Testis (tissue), 2 donors: ENCODE measurements at regions not wholly inside any gene's neighbourhood (a gene's known extent, or its start where the extent isn't known, plus 50 kb on each side); places are given as distances from the start of the nearest gene placed in this dataset.

Experiments
- DNase-seq: peaks from one replicate; pipeline ENCODE4 v3.0.0-alpha.2; 2019
- H3K27ac ChIP-seq, 2 donors: fragments of 200-600 bp; sonication (generic); one replicate each; pipeline ENCODE4 v1.5.1; 2019
- H3K27me3 ChIP-seq: fragments of 200-600 bp; sonication (generic); one replicate; pipeline ENCODE4 v1.5.1; 2019
- H3K36me3 ChIP-seq: fragments of 200-600 bp; sonication (generic); one replicate; pipeline ENCODE4 v1.5.1; 2017; ENCODE audit warnings: low read depth; ENCODE audit errors: missing control alignments
- H3K4me1 ChIP-seq: fragments of 200-600 bp; sonication (generic); one replicate; pipeline ENCODE4 v1.5.1; 2019
- H3K4me3 ChIP-seq, 2 donors: fragments of 200-600 bp; sonication (generic); one replicate each; pipeline ENCODE4 v1.5.1; 2017 to 2019
- H3K9me3 ChIP-seq: fragments of 200-600 bp; sonication (generic); one replicate; pipeline ENCODE4 v1.5.1; 2017
- CTCF ChIP-seq, 3 experiments: fragments of 450-650 bp in 2 of 3; fragments of 200-600 bp in 1 of 3; sonication (generic) in 1 of 3; IDR thresholded peaks; one replicate each; pipeline ENCODE4 v1.5.1; 2016 to 2019; ENCODE audit warnings: antibody characterized with exemption in 3 of 3, mild to moderate bottlenecking in 2 of 3, moderate library complexity in 1 of 3
- POLR2A ChIP-seq: fragments of 450-650 bp; IDR thresholded peaks from one replicate; pipeline ENCODE4 v1.6.1; 2017; ENCODE audit warnings: antibody characterized with exemption, mild to moderate bottlenecking, moderate library complexity
- WGBS, 2 donors: methylation state at CpG; one replicate each; pipeline ENCODE4 v1.1.5; 2018; 5-methylcytosine and 5-hydroxymethylcytosine counted together
- intact Hi-C: fragments of 100-400 bp; cut with DNase I; formaldehyde crosslinking; loops from one replicate; pipeline ENCODE4 v1.15.1; 2023; ENCODE audit warnings: low total_unique reads

GRCh38 chr5:69029292-69029691 is 64.5 kb upstream of the SLC30A5 start:
- DNase-seq: no peak
- intact Hi-C loops: no loop called here
- Histone ChIP-seq H3K27me3 (no peaks in the 10 kb centered on the region), H3K9me3 (no peaks in the 10 kb centered on the region), H3K36me3 (no peaks in the 10 kb centered on the region), H3K4me1 (no peaks in the 10 kb centered on the region), H3K27ac (no peak overlapping the region), H3K4me3 (no peak overlapping the region)
- TF ChIP-seq CTCF (IDR thresholded peaks at IDR 0.05): no peak
- TF ChIP-seq POLR2A: no peak
- 95 to 100% methylated on average over 1 of the region's 1 CpG for WGBS, 2 donors

GRCh38 chr5:69030358-69031062 is 63.3 kb upstream of the SLC30A5 start:
- no peaks in the 10 kb centered on the region for H3K36me3 ChIP-seq
- H3K27me3 ChIP-seq: no peaks in the 10 kb centered on the region
- 61 to 67% methylated on average over 5 of the region's 5 CpGs for WGBS, 2 donors
- H3K9me3 ChIP-seq: no peaks in the 10 kb centered on the region
- intact Hi-C loops: no loop called here
- DNase-seq: no peak
- no peak overlapping the region for H3K4me3 ChIP-seq
- no peak overlapping the region for H3K27ac ChIP-seq
- no peak for TF ChIP-seq CTCF (IDR thresholded peaks at IDR 0.05)
- no peak for TF ChIP-seq POLR2A
- no peaks in the 10 kb centered on the region for H3K4me1 ChIP-seq

GRCh38 chr5:69032009-69032408 is 61.8 kb upstream of the SLC30A5 start:
- no peaks in the 10 kb centered on the region for H3K27me3 ChIP-seq
- no peak for TF ChIP-seq CTCF (IDR thresholded peaks at IDR 0.05)
- TF ChIP-seq POLR2A: no peak
- no peaks in the 10 kb centered on the region for H3K4me1 ChIP-seq
- WGBS, 2 donors: 98 to 100% methylated on average over 3 of the region's 3 CpGs
- intact Hi-C loops: no loop called here
- H3K4me3 ChIP-seq: no peak overlapping the region
- no peak for DNase-seq
- no peaks in the 10 kb centered on the region for H3K36me3 ChIP-seq
- H3K9me3 ChIP-seq: no peaks in the 10 kb centered on the region
- no peak overlapping the region for H3K27ac ChIP-seq

- H3K27me3 ChIP-seq: no peaks in the 10 kb centered on the region
- no peaks in the 10 kb centered on the region for H3K4me1 ChIP-seq
- no peaks in the 10 kb centered on the region for H3K36me3 ChIP-seq
- H3K27ac ChIP-seq: no peak overlapping the region
- TF ChIP-seq CTCF (IDR thresholded peaks at IDR 0.05) (no peak), POLR2A (no peak)
- no peak for DNase-seq
- H3K4me3 ChIP-seq: no peak overlapping the region
- 67 to 85% methylated on average over 2 of the region's 2 CpGs for WGBS, 2 donors
- intact Hi-C loops: no loop called here
- no peaks in the 10 kb centered on the region for H3K9me3 ChIP-seq
These were observed 60.1 kb upstream of the SLC30A5 start for GRCh38 chr5:69033690-69034089.

- Histone ChIP-seq H3K9me3 (no peaks in the 10 kb centered on the region), H3K27ac (no peak overlapping the region), H3K36me3 (no peaks in the 10 kb centered on the region), H3K4me1 (no peaks in the 10 kb centered on the region), H3K4me3 (no peak overlapping the region), H3K27me3 (no peaks in the 10 kb centered on the region)
- DNase-seq: no peak
- no peak for TF ChIP-seq CTCF (IDR thresholded peaks at IDR 0.05)
- no peak for TF ChIP-seq POLR2A
- intact Hi-C loops: no loop called here
- WGBS, 2 donors: 88 to 96% methylated on average over 7 of the region's 7 CpGs
These were observed 58.9 kb upstream of the SLC30A5 start for GRCh38 chr5:69034898-69035297.
